ENCODE measurements at regions not wholly inside any gene's neighbourhood (a gene's known extent, or its start where the extent isn't known, plus 50 kb on each side); places are given as distances from the start of the nearest gene placed in this dataset.

DNA sequence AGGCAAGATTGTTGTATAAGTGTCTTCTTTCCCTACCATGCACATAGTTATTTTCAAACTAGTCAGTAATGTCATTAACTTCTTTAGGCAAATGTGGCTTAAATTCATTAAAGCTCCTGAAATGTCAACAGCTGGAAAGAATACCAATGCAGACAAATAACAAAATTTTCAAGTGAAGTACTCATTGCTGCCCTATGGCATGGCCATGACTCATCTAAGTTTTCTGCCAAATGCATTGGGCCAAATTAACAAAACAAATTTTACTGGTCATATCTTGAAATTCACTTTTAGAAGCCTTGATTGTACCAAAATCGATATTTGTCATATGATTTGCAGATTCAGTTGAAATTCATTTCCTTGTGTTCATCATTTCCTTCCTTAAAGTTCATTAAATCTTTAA lies 915.9 kb downstream of the SLC6A15 start:
- TF ChIP-seq CTCF (IDR thresholded peaks at IDR 0.05 in 8 of 11, conservative IDR thresholded peaks at IDR 0.05 in 3 of 11) (no peak), POLR2AphosphoS5 (IDR thresholded peaks at IDR 0.05) (no peak), POLR2A (IDR thresholded peaks at IDR 0.05) (no peak)

Measured in spleen (tissue), 7 donors.